Gastrocnemius medialis (tissue), 4 donors: ENCODE measurements at regions not wholly inside any gene's neighbourhood (a gene's known extent, or its start where the extent isn't known, plus 50 kb on each side); places are given as distances from the start of the nearest gene placed in this dataset.

Experiments
- CTCF ChIP-seq, 5 experiments: fragments of 450-650 bp in 3 of 5; fragments of 200-600 bp in 2 of 5; sonication (generic) in 2 of 5; IDR thresholded peaks in 4 of 5; conservative IDR thresholded peaks in 1 of 5; 1 replicate in 4 of 5; 2 replicates in 1 of 5; pipeline ENCODE4 v1.5.1; 2016 to 2019; ENCODE audit warnings: antibody characterized with exemption in 5 of 5, mild to moderate bottlenecking in 3 of 5, moderate library complexity in 3 of 5
- POLR2A ChIP-seq, 2 donors: fragments of 450-650 bp; IDR thresholded peaks; one replicate each; pipeline ENCODE4 v1.6.1; 2017; ENCODE audit warnings: antibody characterized with exemption in 2 of 2, mild to moderate bottlenecking in 2 of 2, moderate library complexity in 2 of 2

- TF ChIP-seq CTCF (IDR thresholded peaks at IDR 0.05 in 4 of 5, conservative IDR thresholded peaks at IDR 0.05 in 1 of 5) = no peak
- TF ChIP-seq POLR2A (IDR thresholded peaks at IDR 0.05) = no peak
These were observed 857.2 kb upstream of the PHF14 start for GRCh38 chr7:10116511-10116910.
